ENCODE measurements at regions not wholly inside any gene's neighbourhood (a gene's known extent, or its start where the extent isn't known, plus 50 kb on each side); places are given as distances from the start of the nearest gene placed in this dataset.

- H4K5ac ChIP-seq (ENCODE audit: low read length), result no peak overlapping the region
- no peak overlapping the region for H3K4me3 ChIP-seq (ENCODE audit: low read length)
- H3K4ac ChIP-seq (ENCODE audit: low read depth, low read length), result no peak overlapping the region
- H4K8ac ChIP-seq (ENCODE audit: low read depth, low read length), result no peak overlapping the region
- H2BK120ac ChIP-seq (ENCODE audit: low read depth, low read length), result no peak overlapping the region
- no peak overlapping the region for H2BK5ac ChIP-seq (ENCODE audit: low read length)
- no peak overlapping the region for H3K56ac ChIP-seq (ENCODE audit: low read length)
- no peak overlapping the region for H3K23ac ChIP-seq (ENCODE audit: low read length)
- no peak overlapping the region for H2AK5ac ChIP-seq (ENCODE audit: low read length)
- H3K79me2 ChIP-seq (ENCODE audit: control insufficient read depth, insufficient read depth, low read length), result no peaks in the 10 kb centered on the region
- peak; percentile 14 for DNase-seq
- no CpG with 5 or more reads among the region's 2 CpGs for WGBS (ENCODE audit: extremely low coverage, insufficient coverage, low lambda C conversion rate)
- H3K4me2 ChIP-seq (ENCODE audit: low read length), result no peak overlapping the region
- no peaks in the 10 kb centered on the region for H3K4me1 ChIP-seq (ENCODE audit: control insufficient read depth, low read depth, low read length)
- no peaks in the 10 kb centered on the region for H3K79me1 ChIP-seq (ENCODE audit: low read length)
- H2BK15ac ChIP-seq (replicated peaks; ENCODE audit: low read depth), result no peak overlapping the region
- no peak overlapping the region for H3K18ac ChIP-seq (ENCODE audit: low read length)
- no peaks in the 10 kb centered on the region for H3K27me3 ChIP-seq (ENCODE audit: insufficient read depth, low read length, poor library complexity)
- H3K36me3 ChIP-seq (ENCODE audit: control insufficient read depth, insufficient read depth, low read length), result no peaks in the 10 kb centered on the region
- no peak overlapping the region for H3K9ac ChIP-seq (ENCODE audit: low read length)
- H3K27ac ChIP-seq (ENCODE audit: low read depth, low read length), result no peak overlapping the region
Observed at GRCh38 chr4:101600287-101600686, 190.2 kb upstream of the BANK1 start.

DNA sequence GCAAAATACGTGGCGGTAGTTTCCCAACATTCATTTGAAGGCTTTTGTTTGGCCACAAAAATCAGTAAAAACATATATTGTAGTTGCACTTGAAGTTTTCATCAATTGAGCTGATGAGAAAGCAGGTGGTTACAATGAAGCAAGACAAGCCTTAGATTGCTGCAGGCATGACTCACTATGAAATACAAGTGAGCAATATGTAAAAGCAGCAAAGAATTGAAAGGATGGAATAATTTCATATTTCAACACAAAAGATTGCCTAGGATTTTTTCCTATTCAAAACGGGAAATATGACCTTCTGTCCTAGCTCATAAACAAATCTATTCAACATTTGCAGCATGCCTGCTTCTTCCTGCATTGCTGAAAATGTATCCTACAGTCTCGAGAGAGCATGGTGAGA, 190.9 kb upstream of the BANK1 start:
- H3K79me1 ChIP-seq (ENCODE audit: low read length), result no peaks in the 10 kb centered on the region
- H3K9ac ChIP-seq (ENCODE audit: low read length), result no peak overlapping the region
- H3K27ac ChIP-seq (ENCODE audit: low read depth, low read length), result no peak overlapping the region

DNA sequence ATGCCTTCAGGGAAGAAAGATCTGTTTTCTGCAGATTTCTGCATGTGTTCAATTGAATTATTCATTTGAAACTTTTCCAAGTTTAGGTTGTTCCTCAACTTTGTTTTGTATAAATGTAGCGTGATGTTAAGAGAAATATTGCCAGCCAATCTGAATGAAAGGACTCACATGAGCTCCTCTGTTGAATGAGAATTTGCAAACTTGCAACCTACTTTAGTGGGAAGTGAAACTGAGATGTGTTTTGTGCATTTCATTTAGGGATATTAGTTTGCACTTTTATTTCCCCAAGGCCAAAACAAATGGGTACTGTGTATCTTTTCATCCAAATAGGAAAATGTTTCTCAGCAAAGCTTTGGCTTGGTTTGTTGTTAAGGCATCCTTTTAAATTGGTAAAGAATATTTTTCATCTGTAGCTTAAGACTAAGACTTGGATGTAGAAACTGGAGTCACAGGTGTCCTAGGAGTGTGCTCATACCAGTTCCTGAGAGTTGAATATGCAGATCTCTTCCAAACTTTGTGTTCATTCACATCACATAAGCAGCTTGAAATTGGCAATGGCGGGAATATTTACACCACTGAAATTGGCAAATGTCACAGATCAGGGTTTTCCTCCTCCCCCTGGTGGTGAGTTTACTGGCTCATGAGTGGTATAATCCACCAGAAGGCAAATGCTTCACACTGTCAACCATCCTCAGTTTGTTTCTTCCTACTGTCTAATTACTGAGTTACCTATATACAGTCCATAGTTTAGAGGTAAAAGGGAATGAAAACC, 193.6 kb upstream of the BANK1 start:
- WGBS (ENCODE audit: extremely low coverage, insufficient coverage, low lambda C conversion rate), result no CpG with 5 or more reads among the region's 2 CpGs
- H3K9ac ChIP-seq (ENCODE audit: low read length), result no peak overlapping the region
- DNase-seq, result peak; percentile 18

More for the DNA sequence above, 190.9 kb upstream of the BANK1 start:
- Histone ChIP-seq H3K4me1 (ENCODE audit: control insufficient read depth, low read depth, low read length) (no peaks in the 10 kb centered on the region), H2AK5ac (ENCODE audit: low read length) (no peak overlapping the region), H3K79me2 (ENCODE audit: control insufficient read depth, insufficient read depth, low read length) (no peaks in the 10 kb centered on the region), H4K8ac (ENCODE audit: low read depth, low read length) (no peak overlapping the region), H2BK120ac (ENCODE audit: low read depth, low read length) (no peak overlapping the region), H3K56ac (ENCODE audit: low read length) (no peak overlapping the region), H3K36me3 (ENCODE audit: control insufficient read depth, insufficient read depth, low read length) (no peaks in the 10 kb centered on the region), H3K23ac (ENCODE audit: low read length) (no peak overlapping the region), H4K5ac (ENCODE audit: low read length) (no peak overlapping the region), H2BK15ac (replicated peaks; ENCODE audit: low read depth) (no peak overlapping the region), H3K27me3 (ENCODE audit: insufficient read depth, low read length, poor library complexity) (no peaks in the 10 kb centered on the region), H3K4me3 (ENCODE audit: low read length) (no peak overlapping the region), H2BK5ac (ENCODE audit: low read length) (no peak overlapping the region), H3K4me2 (ENCODE audit: low read length) (no peak overlapping the region), H3K18ac (ENCODE audit: low read length) (no peak overlapping the region), H3K4ac (ENCODE audit: low read depth, low read length) (no peak overlapping the region)
- DNase-seq, result no peak
- WGBS (ENCODE audit: extremely low coverage, insufficient coverage, low lambda C conversion rate), result no CpG with 5 or more reads among the region's 4 CpGs

GRCh38 chr4:101594588-101594987, 195.9 kb upstream of the BANK1 start:
- H3K79me2 ChIP-seq (ENCODE audit: control insufficient read depth, insufficient read depth, low read length), result no peaks in the 10 kb centered on the region
- no peak overlapping the region for H3K9ac ChIP-seq (ENCODE audit: low read length)
- H4K5ac ChIP-seq (ENCODE audit: low read length), result no peak overlapping the region

More for the DNA sequence above, 193.6 kb upstream of the BANK1 start:
- Histone ChIP-seq H2BK15ac (replicated peaks; ENCODE audit: low read depth) (no peak overlapping the region), H3K27me3 (ENCODE audit: insufficient read depth, low read length, poor library complexity) (no peaks in the 10 kb centered on the region), H2BK120ac (ENCODE audit: low read depth, low read length) (no peak overlapping the region), H3K36me3 (ENCODE audit: control insufficient read depth, insufficient read depth, low read length) (no peaks in the 10 kb centered on the region), H3K56ac (ENCODE audit: low read length) (no peak overlapping the region), H2BK5ac (ENCODE audit: low read length) (no peak overlapping the region), H3K4me1 (ENCODE audit: control insufficient read depth, low read depth, low read length) (no peaks in the 10 kb centered on the region), H2AK5ac (ENCODE audit: low read length) (no peak overlapping the region), H3K4me2 (ENCODE audit: low read length) (no peak overlapping the region), H4K5ac (ENCODE audit: low read length) (no peak overlapping the region), H3K79me1 (ENCODE audit: low read length) (no peaks in the 10 kb centered on the region), H3K23ac (ENCODE audit: low read length) (no peak overlapping the region), H3K4me3 (ENCODE audit: low read length) (no peak overlapping the region), H3K18ac (ENCODE audit: low read length) (no peak overlapping the region), H3K4ac (ENCODE audit: low read depth, low read length) (no peak overlapping the region), H4K8ac (ENCODE audit: low read depth, low read length) (no peak overlapping the region), H3K27ac (ENCODE audit: low read depth, low read length) (no peak overlapping the region), H3K79me2 (ENCODE audit: control insufficient read depth, insufficient read depth, low read length) (no peaks in the 10 kb centered on the region)

DNA sequence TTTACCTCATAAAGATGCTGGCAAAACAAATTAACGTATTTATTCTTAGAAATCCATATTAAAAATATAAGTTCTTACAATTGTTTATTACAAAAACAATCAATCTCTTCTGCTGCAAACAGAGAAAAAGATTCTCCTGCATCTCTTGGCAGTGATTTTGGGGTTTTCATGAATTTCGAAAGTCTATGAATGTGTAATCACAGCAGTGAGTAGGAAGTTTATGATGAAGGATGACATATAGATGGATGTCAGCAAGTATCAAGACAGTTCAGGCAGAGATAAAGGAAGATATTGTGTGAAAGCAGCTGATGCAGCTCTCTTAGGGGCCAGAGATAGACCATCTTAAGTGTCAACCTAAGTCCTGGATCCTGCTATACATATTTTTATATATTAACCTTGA, 196.9 kb upstream of the BANK1 start:
- no peak overlapping the region for H3K18ac ChIP-seq (ENCODE audit: low read length)
- no peak overlapping the region for H3K4ac ChIP-seq (ENCODE audit: low read depth, low read length)
- no peaks in the 10 kb centered on the region for H3K79me1 ChIP-seq (ENCODE audit: low read length)
- WGBS (ENCODE audit: extremely low coverage, insufficient coverage, low lambda C conversion rate), result 100% methylated on average over 1 of the region's 2 CpGs
- no peaks in the 10 kb centered on the region for H3K36me3 ChIP-seq (ENCODE audit: control insufficient read depth, insufficient read depth, low read length)
- H2AK5ac ChIP-seq (ENCODE audit: low read length), result no peak overlapping the region
- no peak overlapping the region for H2BK5ac ChIP-seq (ENCODE audit: low read length)
- H3K4me3 ChIP-seq (ENCODE audit: low read length), result no peak overlapping the region
- H3K23ac ChIP-seq (ENCODE audit: low read length), result no peak overlapping the region
- H3K27ac ChIP-seq (ENCODE audit: low read depth, low read length), result no peak overlapping the region
- H3K9ac ChIP-seq (ENCODE audit: low read length), result no peak overlapping the region
- H3K4me2 ChIP-seq (ENCODE audit: low read length), result no peak overlapping the region
- H4K5ac ChIP-seq (ENCODE audit: low read length), result no peak overlapping the region
- no peak for DNase-seq
- H3K27me3 ChIP-seq (ENCODE audit: insufficient read depth, low read length, poor library complexity), result no peaks in the 10 kb centered on the region
- H3K79me2 ChIP-seq (ENCODE audit: control insufficient read depth, insufficient read depth, low read length), result no peaks in the 10 kb centered on the region
- H4K8ac ChIP-seq (ENCODE audit: low read depth, low read length), result no peak overlapping the region
- H2BK120ac ChIP-seq (ENCODE audit: low read depth, low read length), result no peak overlapping the region
- no peak overlapping the region for H2BK15ac ChIP-seq (replicated peaks; ENCODE audit: low read depth)
- H3K4me1 ChIP-seq (ENCODE audit: control insufficient read depth, low read depth, low read length), result no peaks in the 10 kb centered on the region
- no peak overlapping the region for H3K56ac ChIP-seq (ENCODE audit: low read length)

More at GRCh38 chr4:101594588-101594987, 195.9 kb upstream of the BANK1 start:
- H3K23ac ChIP-seq (ENCODE audit: low read length), result no peak overlapping the region
- no peak for DNase-seq
- no peak overlapping the region for H3K27ac ChIP-seq (ENCODE audit: low read depth, low read length)
- H4K8ac ChIP-seq (ENCODE audit: low read depth, low read length), result no peak overlapping the region
- no peak overlapping the region for H2BK5ac ChIP-seq (ENCODE audit: low read length)
- H3K4me1 ChIP-seq (ENCODE audit: control insufficient read depth, low read depth, low read length), result no peaks in the 10 kb centered on the region
- no peak overlapping the region for H3K4ac ChIP-seq (ENCODE audit: low read depth, low read length)
- no peak overlapping the region for H3K4me3 ChIP-seq (ENCODE audit: low read length)
- H3K4me2 ChIP-seq (ENCODE audit: low read length), result no peak overlapping the region
- H3K18ac ChIP-seq (ENCODE audit: low read length), result no peak overlapping the region
- H2BK15ac ChIP-seq (replicated peaks; ENCODE audit: low read depth), result no peak overlapping the region
- H2AK5ac ChIP-seq (ENCODE audit: low read length), result no peak overlapping the region
- no peaks in the 10 kb centered on the region for H3K79me1 ChIP-seq (ENCODE audit: low read length)
- H3K56ac ChIP-seq (ENCODE audit: low read length), result no peak overlapping the region
- H2BK120ac ChIP-seq (ENCODE audit: low read depth, low read length), result no peak overlapping the region
- H3K36me3 ChIP-seq (ENCODE audit: control insufficient read depth, insufficient read depth, low read length), result no peaks in the 10 kb centered on the region
- no peaks in the 10 kb centered on the region for H3K27me3 ChIP-seq (ENCODE audit: insufficient read depth, low read length, poor library complexity)
- no CpG with 5 or more reads among the region's 11 CpGs for WGBS (ENCODE audit: extremely low coverage, insufficient coverage, low lambda C conversion rate)

GRCh38 chr4:101584306-101584705, 206.2 kb upstream of the BANK1 start:
- Histone ChIP-seq H3K79me1 (ENCODE audit: low read length) (no peaks in the 10 kb centered on the region), H3K23ac (ENCODE audit: low read length) (no peak overlapping the region), H2BK120ac (ENCODE audit: low read depth, low read length) (no peak overlapping the region), H4K8ac (ENCODE audit: low read depth, low read length) (no peak overlapping the region), H3K27ac (ENCODE audit: low read depth, low read length) (no peak overlapping the region), H2BK5ac (ENCODE audit: low read length) (no peak overlapping the region), H2AK5ac (ENCODE audit: low read length) (no peak overlapping the region), H3K18ac (ENCODE audit: low read length) (no peak overlapping the region), H4K5ac (ENCODE audit: low read length) (no peak overlapping the region), H3K4me1 (ENCODE audit: control insufficient read depth, low read depth, low read length) (no peaks in the 10 kb centered on the region), H3K4me3 (ENCODE audit: low read length) (no peak overlapping the region), H2BK15ac (replicated peaks; ENCODE audit: low read depth) (no peak overlapping the region), H3K36me3 (ENCODE audit: control insufficient read depth, insufficient read depth, low read length) (no peaks in the 10 kb centered on the region), H3K79me2 (ENCODE audit: control insufficient read depth, insufficient read depth, low read length) (no peaks in the 10 kb centered on the region), H3K27me3 (ENCODE audit: insufficient read depth, low read length, poor library complexity) (no peaks in the 10 kb centered on the region), H3K4ac (ENCODE audit: low read depth, low read length) (no peak overlapping the region), H3K9ac (ENCODE audit: low read length) (no peak overlapping the region), H3K4me2 (ENCODE audit: low read length) (no peak overlapping the region), H3K56ac (ENCODE audit: low read length) (no peak overlapping the region)
- no peak for DNase-seq
- WGBS (ENCODE audit: extremely low coverage, insufficient coverage, low lambda C conversion rate), result 100% methylated on average over 1 of the region's 2 CpGs
